HuH-7 (cell line): ENCODE measurements at regions not wholly inside any gene's neighbourhood (a gene's known extent, or its start where the extent isn't known, plus 50 kb on each side); places are given as distances from the start of the nearest gene placed in this dataset.
"Not testable (repeated sequence)": the region's sequence is repeated elsewhere in the genome, so short reads cannot be mapped to it uniquely, and the experiment has no call there.

Experiments used
- DNase-seq: peaks from one replicate; pipeline ENCODE4 v3.0.0; 2011; ENCODE audit warnings: low spot score

DNA sequence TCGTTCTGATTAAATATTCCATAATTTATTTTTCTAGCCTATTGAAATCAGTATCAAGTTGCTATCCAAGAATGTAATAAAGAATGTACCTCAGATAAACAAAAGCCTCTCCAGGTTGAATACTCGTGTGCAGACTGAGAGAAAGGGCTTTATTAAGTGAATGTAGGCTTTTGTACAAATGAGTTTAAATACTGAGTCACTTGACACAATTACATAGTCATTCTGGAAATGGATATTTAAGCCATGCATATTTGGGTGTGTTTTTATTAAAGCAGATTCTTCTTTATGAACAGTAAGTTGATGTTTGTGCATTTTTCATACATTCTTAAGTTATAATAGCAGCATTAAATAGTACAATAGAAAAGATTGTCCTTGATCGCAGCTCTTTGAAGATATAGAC is 139.8 kb upstream of the GK2 start:
- no peak for DNase-seq

GRCh38 chr4:79545292-79545691 is 137.3 kb upstream of the GK2 start:
- DNase-seq, result not testable (repeated sequence)

- no peak for DNase-seq
Measured at GRCh38 chr4:79540143-79540542, 132.1 kb upstream of the GK2 start.

- DNase-seq, result no peak
Measured at GRCh38 chr4:79535516-79535915, 127.5 kb upstream of the GK2 start.

GRCh38 chr4:79528241-79528706 is 120.2 kb upstream of the GK2 start:
- no peak for DNase-seq

DNA sequence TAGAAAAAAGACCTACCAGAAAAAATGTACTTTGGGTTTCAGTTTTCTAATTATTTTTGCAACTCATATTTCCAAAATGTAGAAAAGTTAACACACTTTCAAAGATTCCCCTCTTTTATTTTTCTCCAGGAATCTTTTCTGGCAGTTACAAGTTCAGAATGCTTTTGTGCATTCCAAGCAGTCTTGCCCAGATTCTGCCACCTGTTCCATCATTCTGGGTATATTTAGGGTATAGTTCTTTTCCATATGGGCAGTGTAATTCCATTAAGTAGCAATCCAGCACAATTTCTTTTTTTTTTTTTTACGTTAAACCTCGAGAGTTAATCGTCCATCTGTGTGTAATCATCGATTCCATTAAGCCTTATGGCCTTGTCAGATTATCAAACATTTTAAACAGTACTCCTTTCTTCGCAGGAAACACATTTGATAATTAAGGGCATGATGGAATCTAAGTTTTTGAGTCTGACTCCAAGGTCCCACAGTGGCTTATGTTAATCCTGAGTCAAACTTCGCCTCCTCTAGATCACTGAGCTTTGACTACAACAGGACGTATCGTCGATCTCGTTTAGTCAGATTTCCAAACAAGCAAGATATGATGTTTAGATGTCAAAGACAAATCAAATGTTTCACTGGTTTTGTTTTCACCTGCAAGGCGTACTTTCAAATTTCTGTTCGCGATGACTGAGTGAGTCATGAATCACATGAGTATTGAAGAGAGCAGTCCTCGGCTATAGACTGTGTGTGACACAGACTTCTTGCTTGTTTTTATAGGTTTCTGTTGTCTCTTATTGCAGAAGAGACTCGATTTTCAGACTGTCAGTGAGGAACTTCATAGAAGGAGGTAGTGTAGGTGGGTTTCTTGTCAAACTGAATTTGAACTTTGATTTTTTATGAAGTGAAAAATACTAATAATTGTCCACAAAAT is 118.9 kb upstream of the GK2 start:
- no peak for DNase-seq

- no peak for DNase-seq
Measured at GRCh38 chr4:79516114-79516513, 108.1 kb upstream of the GK2 start.

- DNase-seq, result no peak
Measured at GRCh38 chr4:79514621-79515329, 106.7 kb upstream of the GK2 start.

GRCh38 chr4:79513576-79513975 is 105.5 kb upstream of the GK2 start:
- DNase-seq, result no peak

- DNase-seq, result no peak
Measured at GRCh38 chr4:79512363-79512762, 104.3 kb upstream of the GK2 start.

- DNase-seq, result no peak
Measured at GRCh38 chr4:79502081-79502480, 94.1 kb upstream of the GK2 start.

DNA sequence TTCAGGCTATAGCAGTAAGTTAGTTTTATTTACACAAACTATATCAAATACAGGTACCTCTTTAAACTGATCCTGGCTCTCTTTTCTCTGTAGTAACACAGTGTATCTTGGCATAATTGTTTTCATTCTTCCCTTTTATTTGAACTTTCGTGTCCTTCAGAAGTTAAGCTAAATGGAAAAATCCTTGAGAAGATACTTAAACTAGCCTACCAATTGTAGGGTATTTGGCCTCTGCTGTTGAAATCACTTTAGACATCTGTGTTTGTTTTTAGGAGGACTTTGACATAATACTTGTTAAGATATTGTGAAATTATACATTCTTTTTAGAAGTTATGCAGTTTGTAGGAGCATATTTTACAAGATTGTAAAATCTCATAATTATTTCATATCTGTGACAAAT is 90.3 kb upstream of the GK2 start:
- no peak for DNase-seq

DNA sequence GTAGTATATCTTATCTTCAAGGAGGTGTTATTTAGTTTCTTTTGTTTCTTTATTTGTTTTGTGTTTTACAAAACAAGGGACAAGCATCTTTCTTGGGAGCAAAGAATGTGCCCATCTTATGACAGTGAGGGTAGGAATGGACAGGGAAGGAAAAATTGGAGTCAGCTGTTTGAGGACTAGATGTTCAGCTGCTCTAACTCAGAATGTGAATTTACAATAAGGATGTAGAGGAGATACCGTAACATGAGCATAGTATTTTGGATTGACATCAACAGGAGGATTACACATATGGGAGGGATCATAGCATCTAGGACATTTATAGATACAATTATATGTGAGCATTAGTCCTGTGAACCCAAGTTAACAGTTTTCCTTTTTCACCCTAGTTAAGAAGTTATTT is 89.0 kb upstream of the GK2 start:
- DNase-seq, result no peak

- no peak for DNase-seq
Measured at GRCh38 chr4:79495447-79495846, 87.4 kb upstream of the GK2 start.

GRCh38 chr4:79492148-79492547 is 84.1 kb upstream of the GK2 start:
- no peak for DNase-seq

- no peak for DNase-seq
Measured at GRCh38 chr4:79489506-79489905, 81.5 kb upstream of the GK2 start.

GRCh38 chr4:79476196-79476595 is 68.2 kb upstream of the GK2 start:
- no peak for DNase-seq

DNA sequence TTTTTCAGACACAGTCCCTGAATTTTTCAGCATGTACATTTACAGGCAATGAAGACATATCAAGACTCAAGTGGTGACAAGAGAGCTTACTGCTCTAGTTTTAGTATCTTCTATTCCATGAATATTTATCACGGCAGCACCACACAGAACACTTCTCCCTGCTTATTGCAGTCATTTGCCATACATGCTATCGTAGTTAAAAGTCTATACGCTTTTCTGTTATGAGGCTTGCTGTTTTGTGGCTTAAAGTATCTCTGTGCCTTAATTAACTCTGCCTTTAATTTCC is 65.4 kb upstream of the GK2 start:
- no peak for DNase-seq

- no peak for DNase-seq
Measured at GRCh38 chr4:79472693-79473438, 64.8 kb upstream of the GK2 start.

GRCh38 chr4:79472036-79472435 is 64.0 kb upstream of the GK2 start:
- no peak for DNase-seq

- no peak for DNase-seq
Measured at GRCh38 chr4:79471309-79471708, 63.3 kb upstream of the GK2 start.

GRCh38 chr4:79467246-79467932 is 59.4 kb upstream of the GK2 start:
- no peak for DNase-seq
